Lower lobe of right lung (tissue), 2 donors: ENCODE measurements at regions not wholly inside any gene's neighbourhood (a gene's known extent, or its start where the extent isn't known, plus 50 kb on each side); places are given as distances from the start of the nearest gene placed in this dataset.

Source experiments
- ATAC-seq, 2 donors: fragments of 200-7000 bp; cut with Tn5 transposase; one replicate each; pipeline ENCODE4 v1.9.1; 2020 to 2022; ENCODE audit warnings: mild to moderate bottlenecking in 2 of 2, moderate library complexity in 2 of 2
- DNase-seq: peaks from one replicate; pipeline ENCODE4 v3.0.0-alpha.2; 2020
- H3K27ac ChIP-seq: fragments of 200-600 bp; one replicate; pipeline ENCODE4 v1.8.0; 2022
- H3K27me3 ChIP-seq: fragments of 200-600 bp; one replicate; pipeline ENCODE4 v1.8.0; 2022; ENCODE audit warnings: low read depth
- H3K36me3 ChIP-seq: fragments of 200-600 bp; one replicate; pipeline ENCODE4 v1.8.0; 2022; ENCODE audit warnings: mild to moderate bottlenecking
- H3K4me1 ChIP-seq: fragments of 200-600 bp; one replicate; pipeline ENCODE4 v1.8.0; 2022
- H3K4me3 ChIP-seq: fragments of 200-600 bp; one replicate; pipeline ENCODE4 v1.8.0; 2022; ENCODE audit warnings: mild to moderate bottlenecking
- H3K9me3 ChIP-seq: fragments of 200-600 bp; one replicate; pipeline ENCODE4 v1.8.0; 2022
- CTCF ChIP-seq: fragments of 200-600 bp; IDR thresholded peaks from one replicate; pipeline ENCODE4 v1.8.0; 2022; ENCODE audit warnings: antibody characterized with exemption, mild to moderate bottlenecking
- intact Hi-C: fragments of 100-400 bp; cut with DNase I; formaldehyde crosslinking; loops from one replicate; pipeline ENCODE4 v1.11.0; 2022
- donor health status: DM: no; HTN: yes; CAD: no; lungs with severe emphysema.

DNA sequence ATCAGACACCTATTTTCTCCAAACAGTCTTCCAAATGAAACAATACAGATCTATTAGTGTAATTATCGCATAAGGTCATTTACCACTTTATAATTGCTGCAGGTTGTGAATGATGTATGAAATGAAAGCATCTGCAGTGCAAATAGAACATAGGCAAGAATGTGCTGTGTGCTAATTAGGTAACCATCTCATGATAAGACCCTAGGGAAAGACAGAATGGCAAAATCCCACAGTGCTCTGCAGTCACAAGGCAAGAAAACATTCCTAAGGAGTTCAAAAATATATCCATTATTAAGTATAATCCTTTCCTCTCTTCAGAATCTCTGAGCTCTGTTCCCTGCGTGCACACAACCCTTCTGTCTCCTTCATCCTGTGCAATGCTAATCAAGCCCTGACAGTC lies 488.1 kb downstream of the NR4A2 start:
- ATAC-seq (no peak), DNase-seq (no peak)
- H3K9me3 ChIP-seq = no peaks in the 10 kb centered on the region
- no peaks in the 10 kb centered on the region for H3K27me3 ChIP-seq
- intact Hi-C loops = no loop called here
- H3K27ac ChIP-seq = no peak overlapping the region
- no peak overlapping the region for H3K4me3 ChIP-seq
- no peaks in the 10 kb centered on the region for H3K36me3 ChIP-seq
- no peak for TF ChIP-seq CTCF
- H3K4me1 ChIP-seq = no peaks in the 10 kb centered on the region

DNA sequence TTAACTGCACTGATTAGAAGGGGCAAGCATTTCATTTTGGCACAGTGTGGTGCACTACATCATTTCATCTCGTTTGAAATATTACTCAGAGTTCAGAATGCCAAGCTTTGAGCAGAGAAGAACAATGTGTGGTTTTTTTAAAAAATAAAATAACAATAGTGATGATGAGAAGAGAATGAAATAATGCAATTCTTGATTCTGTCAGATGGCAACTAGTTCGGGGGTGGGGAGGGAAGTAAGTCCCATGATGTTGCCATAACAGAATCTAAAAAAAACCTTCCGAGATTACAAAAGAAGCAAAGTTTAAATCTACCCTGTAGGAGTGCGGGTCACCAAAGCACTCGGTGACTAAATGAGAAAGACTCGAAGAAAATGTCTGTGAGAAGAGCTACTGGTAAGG lies 490.4 kb downstream of the NR4A2 start:
- H3K9me3 ChIP-seq = no peaks in the 10 kb centered on the region
- no peak for TF ChIP-seq CTCF
- no peaks in the 10 kb centered on the region for H3K27me3 ChIP-seq
- no peak for ATAC-seq
- no peak for DNase-seq
- H3K4me3 ChIP-seq = no peak overlapping the region
- no peaks in the 10 kb centered on the region for H3K36me3 ChIP-seq
- H3K27ac ChIP-seq = no peak overlapping the region
- H3K4me1 ChIP-seq = no peaks in the 10 kb centered on the region
- intact Hi-C loops = no loop called here

DNA sequence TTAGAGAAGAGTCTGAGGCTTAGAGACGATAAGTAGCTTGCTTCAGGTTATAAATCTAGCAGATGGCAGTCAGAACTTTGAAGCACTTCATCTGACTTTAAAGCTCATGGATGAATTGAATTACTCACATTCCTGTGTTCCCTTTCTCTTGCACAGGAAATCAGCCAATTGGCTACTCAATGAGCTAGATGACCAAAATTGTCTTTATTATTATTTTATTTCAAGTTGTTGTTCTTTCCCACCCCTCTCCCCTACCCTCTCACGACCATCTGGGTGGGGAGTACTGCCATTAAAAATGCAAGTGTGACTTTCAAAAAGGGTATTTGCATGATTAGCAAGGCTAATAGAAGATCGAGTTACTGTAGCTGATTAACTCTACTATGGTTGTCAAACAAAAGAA lies 491.1 kb downstream of the NR4A2 start:
- Histone ChIP-seq H3K4me3 (no peak overlapping the region), H3K4me1 (no peaks in the 10 kb centered on the region), H3K27me3 (no peaks in the 10 kb centered on the region), H3K9me3 (no peaks in the 10 kb centered on the region), H3K36me3 (no peaks in the 10 kb centered on the region), H3K27ac (no peak overlapping the region)
- intact Hi-C loops = no loop called here
- DNase-seq (no peak), ATAC-seq (no peak)
- no peak for TF ChIP-seq CTCF

GRCh38 chr2:155840661-155841060 lies 491.9 kb downstream of the NR4A2 start:
- intact Hi-C loops = no loop called here
- H3K4me1 ChIP-seq = no peaks in the 10 kb centered on the region
- H3K27ac ChIP-seq = no peak overlapping the region
- no peaks in the 10 kb centered on the region for H3K27me3 ChIP-seq
- no peak for DNase-seq
- H3K36me3 ChIP-seq = no peaks in the 10 kb centered on the region
- TF ChIP-seq CTCF = no peak
- H3K9me3 ChIP-seq = no peaks in the 10 kb centered on the region
- no peak overlapping the region for H3K4me3 ChIP-seq
- no peak for ATAC-seq

- DNase-seq (no peak), ATAC-seq (no peak)
- TF ChIP-seq CTCF = no peak
- no peak overlapping the region for H3K27ac ChIP-seq
- no peaks in the 10 kb centered on the region for H3K27me3 ChIP-seq
- no peaks in the 10 kb centered on the region for H3K4me1 ChIP-seq
- H3K36me3 ChIP-seq = no peaks in the 10 kb centered on the region
- no peaks in the 10 kb centered on the region for H3K9me3 ChIP-seq
- no peak overlapping the region for H3K4me3 ChIP-seq
- intact Hi-C loops = no loop called here
Observed at GRCh38 chr2:155839991-155840390, 492.5 kb downstream of the NR4A2 start.

DNA sequence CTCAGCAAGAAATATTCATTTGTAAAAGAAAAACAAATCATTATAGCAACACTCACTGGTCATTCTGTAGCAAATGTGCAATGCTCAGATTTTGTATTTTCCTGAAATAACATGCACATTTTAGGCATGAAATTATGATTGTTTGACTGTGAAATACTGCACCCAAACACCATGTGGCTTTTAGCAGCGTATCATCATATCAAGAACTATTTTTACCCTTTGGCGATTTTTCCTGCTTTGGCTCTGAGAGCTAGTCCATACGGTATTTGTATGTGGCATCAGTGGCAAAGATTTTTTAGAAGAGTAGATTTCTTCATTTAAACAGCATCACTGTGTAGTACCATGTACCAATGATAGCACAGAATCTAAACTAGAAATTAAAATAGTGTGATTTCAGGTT lies 493.1 kb downstream of the NR4A2 start:
- no peak for DNase-seq
- Histone ChIP-seq H3K36me3 (no peaks in the 10 kb centered on the region), H3K27ac (no peak overlapping the region), H3K27me3 (no peaks in the 10 kb centered on the region), H3K4me3 (no peak overlapping the region), H3K4me1 (no peaks in the 10 kb centered on the region), H3K9me3 (no peaks in the 10 kb centered on the region)
- no peak for TF ChIP-seq CTCF
- ATAC-seq = no peak
- intact Hi-C loops = no loop called here
